HFFc6 (cell line): ENCODE measurements at regions not wholly inside any gene's neighbourhood (a gene's known extent, or its start where the extent isn't known, plus 50 kb on each side); places are given as distances from the start of the nearest gene placed in this dataset.

Experiments
- DNase-seq: peaks from one replicate; pipeline ENCODE4 v3.0.0-alpha.2; 2018
- H3K27ac Mint-ChIP-seq: 2 replicates; pipeline ENCODE4 v1.8.0; 2020; ENCODE audit warnings: mild to moderate bottlenecking, mixed read lengths
- H3K27me3 Mint-ChIP-seq: 2 replicates; pipeline ENCODE4 v1.8.0; 2021; ENCODE audit warnings: mild to moderate bottlenecking, moderate library complexity, mixed read lengths; ENCODE audit not compliant: insufficient read depth
- H3K36me3 Mint-ChIP-seq: 2 replicates; pipeline ENCODE4 v1.8.0; 2021; ENCODE audit warnings: low read depth, mixed read lengths
- H3K4me1 Mint-ChIP-seq: 2 replicates; pipeline ENCODE4 v1.8.0; 2020; ENCODE audit warnings: low read depth, mixed read lengths
- H3K4me3 Mint-ChIP-seq: 2 replicates; pipeline ENCODE4 v1.8.0; 2020; ENCODE audit warnings: mild to moderate bottlenecking, moderate library complexity, mixed read lengths
- H3K9me3 Mint-ChIP-seq: 2 replicates; pipeline ENCODE4 v1.8.0; 2020; ENCODE audit warnings: mild to moderate bottlenecking, mixed read lengths
- TF ChIP-seq, protein P1 (sequence below): fragments of 200-600 bp; sonication (generic); IDR thresholded peaks from 2 replicates; pipeline ENCODE4 v1.5.0; 2021; ENCODE audit warnings: antibody characterized with exemption, mild to moderate bottlenecking

DNA sequence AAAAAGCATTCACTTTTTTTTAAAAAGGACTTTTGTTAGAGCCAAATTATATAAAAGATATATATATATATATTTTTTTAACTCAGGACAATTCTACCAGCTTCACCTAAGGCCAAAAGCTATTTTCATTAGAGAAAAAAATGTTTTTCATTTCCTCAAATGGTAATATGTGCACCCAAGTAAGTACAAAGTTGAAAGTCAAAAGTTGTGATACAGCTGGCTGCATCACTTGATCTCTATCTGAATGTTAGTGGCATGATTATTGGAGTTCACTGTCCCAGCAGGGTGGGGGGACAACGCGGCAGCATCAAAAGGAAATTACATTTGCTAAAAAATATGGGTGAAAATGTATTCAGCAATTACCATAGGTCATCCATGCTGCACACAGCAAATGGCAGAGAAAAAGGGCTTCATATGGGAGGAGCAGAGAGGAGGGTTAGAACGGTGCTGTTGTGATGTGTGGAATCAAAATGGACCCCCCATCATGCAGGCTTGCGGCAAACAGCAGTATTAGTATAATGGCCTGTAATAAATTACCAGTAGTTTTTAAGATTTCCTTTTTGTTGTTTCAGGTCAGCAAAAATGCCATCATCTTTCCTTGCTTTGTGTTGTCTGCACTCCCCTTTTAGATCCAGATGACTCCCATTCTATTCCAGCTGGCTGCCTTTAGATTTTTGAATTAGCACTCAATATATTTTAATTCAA lies 253.7 kb downstream of the MAT2B start:
- H3K36me3 Mint-ChIP-seq, result no peaks in the 10 kb centered on the region; the same call in 1 of the 2 replicates
- DNase-seq, result no peak
- H3K4me1 Mint-ChIP-seq, result peaks cover 19% of the 10 kb centered on the region
- TF ChIP-seq, protein P1, sequence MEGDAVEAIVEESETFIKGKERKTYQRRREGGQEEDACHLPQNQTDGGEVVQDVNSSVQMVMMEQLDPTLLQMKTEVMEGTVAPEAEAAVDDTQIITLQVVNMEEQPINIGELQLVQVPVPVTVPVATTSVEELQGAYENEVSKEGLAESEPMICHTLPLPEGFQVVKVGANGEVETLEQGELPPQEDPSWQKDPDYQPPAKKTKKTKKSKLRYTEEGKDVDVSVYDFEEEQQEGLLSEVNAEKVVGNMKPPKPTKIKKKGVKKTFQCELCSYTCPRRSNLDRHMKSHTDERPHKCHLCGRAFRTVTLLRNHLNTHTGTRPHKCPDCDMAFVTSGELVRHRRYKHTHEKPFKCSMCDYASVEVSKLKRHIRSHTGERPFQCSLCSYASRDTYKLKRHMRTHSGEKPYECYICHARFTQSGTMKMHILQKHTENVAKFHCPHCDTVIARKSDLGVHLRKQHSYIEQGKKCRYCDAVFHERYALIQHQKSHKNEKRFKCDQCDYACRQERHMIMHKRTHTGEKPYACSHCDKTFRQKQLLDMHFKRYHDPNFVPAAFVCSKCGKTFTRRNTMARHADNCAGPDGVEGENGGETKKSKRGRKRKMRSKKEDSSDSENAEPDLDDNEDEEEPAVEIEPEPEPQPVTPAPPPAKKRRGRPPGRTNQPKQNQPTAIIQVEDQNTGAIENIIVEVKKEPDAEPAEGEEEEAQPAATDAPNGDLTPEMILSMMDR, result no peak
- peaks cover 10% of the 10 kb centered on the region; the same call in 1 of the 2 replicates for H3K27me3 Mint-ChIP-seq
- no peaks in the 10 kb centered on the region for H3K9me3 Mint-ChIP-seq
- H3K27ac Mint-ChIP-seq, result no peak overlapping the region
- no peak overlapping the region for H3K4me3 Mint-ChIP-seq

DNA sequence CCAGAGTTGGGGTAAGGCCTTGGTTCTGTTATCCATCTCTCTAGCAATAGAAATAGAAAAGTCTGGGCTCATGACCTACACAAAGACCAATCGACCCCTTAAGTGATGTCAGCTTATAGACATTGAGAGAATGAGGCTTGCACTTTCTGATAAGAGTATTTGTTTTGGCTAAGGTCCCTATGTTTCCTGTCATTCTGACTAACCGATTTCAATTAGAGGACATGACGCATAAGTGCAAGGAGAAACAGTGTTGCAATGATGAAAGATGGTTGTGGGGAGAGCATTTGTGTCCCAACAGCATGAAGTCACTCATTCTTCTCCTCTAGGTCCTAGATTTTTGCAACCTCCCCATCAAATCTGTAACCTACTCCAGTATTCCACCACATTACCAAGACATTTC lies 255.1 kb downstream of the MAT2B start:
- H3K27ac Mint-ChIP-seq, result no peak overlapping the region
- peaks cover 19% of the 10 kb centered on the region for H3K4me1 Mint-ChIP-seq
- no peaks in the 10 kb centered on the region; the same call in 1 of the 2 replicates for H3K36me3 Mint-ChIP-seq
- H3K4me3 Mint-ChIP-seq, result no peak overlapping the region
- TF ChIP-seq, protein P1, result no peak
- H3K27me3 Mint-ChIP-seq, result peaks cover 12% of the 10 kb centered on the region; the same call in 1 of the 2 replicates
- peak; percentile 77 for DNase-seq
- no peaks in the 10 kb centered on the region for H3K9me3 Mint-ChIP-seq

DNA sequence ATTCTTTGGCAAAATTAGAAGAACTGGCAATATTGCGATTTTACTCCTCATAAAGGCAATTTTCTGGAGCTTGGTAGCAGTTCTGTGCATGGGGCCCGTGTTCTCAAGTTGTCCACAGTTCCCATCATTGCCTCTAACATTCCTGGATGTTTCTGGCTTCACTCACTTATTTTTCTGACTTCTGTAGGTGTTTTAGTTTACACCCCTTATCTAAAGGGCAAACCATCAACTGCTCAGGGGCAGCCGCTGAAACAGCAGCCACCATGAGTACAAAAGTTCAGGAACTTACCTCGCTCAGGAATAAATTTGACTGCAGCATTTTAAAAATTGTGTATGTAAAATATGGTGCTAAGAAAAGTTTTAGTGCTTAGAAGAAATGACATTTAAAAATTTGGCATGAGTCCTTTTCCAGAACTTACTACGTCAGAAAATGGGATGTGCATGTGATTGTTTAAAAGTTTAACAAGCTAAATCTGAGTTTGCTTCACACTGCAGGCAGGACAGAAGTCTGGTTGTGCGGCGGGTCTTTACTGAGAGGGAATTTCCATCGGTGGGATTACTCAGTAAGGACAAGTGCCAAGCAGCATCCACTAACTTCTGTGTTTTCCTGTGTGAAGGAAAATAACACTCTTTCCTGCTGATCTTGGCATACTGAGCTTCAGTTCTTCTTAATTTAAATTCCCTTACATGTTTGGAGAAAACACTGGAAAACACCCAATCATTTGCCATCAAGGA lies 261.7 kb downstream of the MAT2B start:
- H3K4me1 Mint-ChIP-seq, result no peaks in the 10 kb centered on the region
- H3K27me3 Mint-ChIP-seq, result peaks cover 21% of the 10 kb centered on the region
- DNase-seq, result no peak
- TF ChIP-seq, protein P1, result no peak
- H3K36me3 Mint-ChIP-seq, result no peaks in the 10 kb centered on the region
- no peak overlapping the region for H3K4me3 Mint-ChIP-seq
- no peaks in the 10 kb centered on the region for H3K9me3 Mint-ChIP-seq
- no peak overlapping the region for H3K27ac Mint-ChIP-seq

DNA sequence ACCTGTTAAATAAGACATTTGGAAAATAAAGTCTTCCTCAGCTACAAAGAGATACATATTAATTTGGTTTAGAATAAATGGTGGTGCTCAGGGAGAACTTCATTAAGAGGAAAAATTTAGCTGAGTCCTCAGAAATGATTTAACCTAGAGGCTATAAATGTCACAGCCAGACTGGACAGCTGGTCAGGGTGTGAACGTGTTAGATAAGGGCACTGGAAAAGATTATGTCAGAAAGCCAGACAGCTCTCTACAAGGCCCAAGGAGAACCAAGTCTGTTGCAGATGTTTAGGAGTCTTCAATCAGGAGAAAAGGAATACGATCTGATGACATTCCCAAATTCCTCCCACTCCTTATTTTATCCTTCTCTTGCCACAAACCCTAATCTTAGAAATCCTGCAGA lies 265.2 kb downstream of the MAT2B start:
- Mint-ChIP-seq H3K9me3 (no peaks in the 10 kb centered on the region), H3K4me3 (no peak overlapping the region), H3K27ac (no peak overlapping the region), H3K4me1 (no peaks in the 10 kb centered on the region; the same call in 1 of the 2 replicates), H3K27me3 (peaks cover 18% of the 10 kb centered on the region), H3K36me3 (no peaks in the 10 kb centered on the region)
- TF ChIP-seq, protein P1, result no peak
- DNase-seq, result no peak

DNA sequence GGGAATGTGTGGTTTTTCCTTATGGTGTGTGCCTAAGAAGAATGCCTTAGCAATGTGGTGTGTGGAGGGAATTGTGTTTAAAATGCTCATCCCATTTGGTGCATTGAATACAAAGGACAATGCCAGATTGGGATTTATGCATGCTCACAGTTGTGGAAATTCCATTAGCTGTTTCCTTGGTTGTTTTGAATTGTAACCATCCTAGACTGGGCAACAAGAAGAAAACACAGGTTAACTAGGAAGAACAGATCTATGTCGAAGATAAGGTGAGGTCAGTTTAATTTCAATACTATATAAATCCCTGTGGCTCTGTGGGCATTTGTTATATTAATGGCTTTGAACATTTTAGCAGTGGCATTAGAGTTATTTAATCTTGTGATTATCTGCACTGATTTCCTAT lies 266.8 kb downstream of the MAT2B start:
- Mint-ChIP-seq H3K36me3 (no peaks in the 10 kb centered on the region), H3K9me3 (no peaks in the 10 kb centered on the region), H3K27ac (no peak overlapping the region), H3K4me1 (no peaks in the 10 kb centered on the region; the same call in 1 of the 2 replicates), H3K4me3 (no peak overlapping the region), H3K27me3 (peaks cover 16% of the 10 kb centered on the region)
- DNase-seq, result no peak
- TF ChIP-seq, protein P1, result no peak
